ENCODE measurements at regions not wholly inside any gene's neighbourhood (a gene's known extent, or its start where the extent isn't known, plus 50 kb on each side); places are given as distances from the start of the nearest gene placed in this dataset.

GRCh38 chr10:128390596-128390995, 264.4 kb upstream of the MKI67 start:
- Histone ChIP-seq H3K36me3 (ENCODE audit: control insufficient read depth, insufficient read depth, low read length) (no peaks in the 10 kb centered on the region), H3K27me3 (ENCODE audit: control insufficient read depth, insufficient read depth, low read length) (no peaks in the 10 kb centered on the region), H3K4me3 (ENCODE audit: low read depth, low read length) (no peak overlapping the region)
- no peak for TF ChIP-seq CTCF (IDR thresholded peaks at IDR 0.05; ENCODE audit: insufficient read depth, low read length, poor library complexity, severe bottlenecking)
- DNase-seq (ENCODE audit: low read depth), result no peak

GRCh38 chr10:128393546-128393945, 267.3 kb upstream of the MKI67 start:
- Histone ChIP-seq H3K27me3 (ENCODE audit: control insufficient read depth, insufficient read depth, low read length) (no peaks in the 10 kb centered on the region), H3K36me3 (ENCODE audit: control insufficient read depth, insufficient read depth, low read length) (no peaks in the 10 kb centered on the region), H3K4me3 (ENCODE audit: low read depth, low read length) (no peak overlapping the region)
- no peak for DNase-seq (ENCODE audit: low read depth)
- TF ChIP-seq CTCF (IDR thresholded peaks at IDR 0.05; ENCODE audit: insufficient read depth, low read length, poor library complexity, severe bottlenecking), result no peak

- DNase-seq (ENCODE audit: low read depth), result no peak
- no peaks in the 10 kb centered on the region for H3K27me3 ChIP-seq (ENCODE audit: control insufficient read depth, insufficient read depth, low read length)
- no peak for TF ChIP-seq CTCF (IDR thresholded peaks at IDR 0.05; ENCODE audit: insufficient read depth, low read length, poor library complexity, severe bottlenecking)
- no peak overlapping the region for H3K4me3 ChIP-seq (ENCODE audit: low read depth, low read length)
- H3K36me3 ChIP-seq (ENCODE audit: control insufficient read depth, insufficient read depth, low read length), result no peaks in the 10 kb centered on the region
Measured at GRCh38 chr10:128398118-128398517, 271.9 kb upstream of the MKI67 start.

GRCh38 chr10:128398999-128399398, 272.8 kb upstream of the MKI67 start:
- TF ChIP-seq CTCF (IDR thresholded peaks at IDR 0.05; ENCODE audit: insufficient read depth, low read length, poor library complexity, severe bottlenecking), result no peak
- Histone ChIP-seq H3K36me3 (ENCODE audit: control insufficient read depth, insufficient read depth, low read length) (no peaks in the 10 kb centered on the region), H3K4me3 (ENCODE audit: low read depth, low read length) (no peak overlapping the region), H3K27me3 (ENCODE audit: control insufficient read depth, insufficient read depth, low read length) (no peaks in the 10 kb centered on the region)
- no peak for DNase-seq (ENCODE audit: low read depth)

- Histone ChIP-seq H3K36me3 (ENCODE audit: control insufficient read depth, insufficient read depth, low read length) (no peaks in the 10 kb centered on the region), H3K4me3 (ENCODE audit: low read depth, low read length) (no peak overlapping the region), H3K27me3 (ENCODE audit: control insufficient read depth, insufficient read depth, low read length) (no peaks in the 10 kb centered on the region)
- no peak for DNase-seq (ENCODE audit: low read depth)
- TF ChIP-seq CTCF (IDR thresholded peaks at IDR 0.05; ENCODE audit: insufficient read depth, low read length, poor library complexity, severe bottlenecking), result no peak
Measured at GRCh38 chr10:128400564-128400963, 274.3 kb upstream of the MKI67 start.

- no peaks in the 10 kb centered on the region for H3K36me3 ChIP-seq (ENCODE audit: control insufficient read depth, insufficient read depth, low read length)
- TF ChIP-seq CTCF (IDR thresholded peaks at IDR 0.05; ENCODE audit: insufficient read depth, low read length, poor library complexity, severe bottlenecking), result no peak
- no peaks in the 10 kb centered on the region for H3K27me3 ChIP-seq (ENCODE audit: control insufficient read depth, insufficient read depth, low read length)
- no peak overlapping the region for H3K4me3 ChIP-seq (ENCODE audit: low read depth, low read length)
- no peak for DNase-seq (ENCODE audit: low read depth)
Measured at GRCh38 chr10:128405450-128405849, 279.2 kb upstream of the MKI67 start.

All from kidney epithelial cell (primary cell).